GM21515 (cell line): ENCODE measurements at regions not wholly inside any gene's neighbourhood (a gene's known extent, or its start where the extent isn't known, plus 50 kb on each side); places are given as distances from the start of the nearest gene placed in this dataset.

Source experiments
- ATAC-seq: cut with Tn5 transposase; IDR thresholded peaks from one replicate; pipeline ENCODE4 v1.9.1; 2021; ENCODE audit not compliant: unreplicated experiment

DNA sequence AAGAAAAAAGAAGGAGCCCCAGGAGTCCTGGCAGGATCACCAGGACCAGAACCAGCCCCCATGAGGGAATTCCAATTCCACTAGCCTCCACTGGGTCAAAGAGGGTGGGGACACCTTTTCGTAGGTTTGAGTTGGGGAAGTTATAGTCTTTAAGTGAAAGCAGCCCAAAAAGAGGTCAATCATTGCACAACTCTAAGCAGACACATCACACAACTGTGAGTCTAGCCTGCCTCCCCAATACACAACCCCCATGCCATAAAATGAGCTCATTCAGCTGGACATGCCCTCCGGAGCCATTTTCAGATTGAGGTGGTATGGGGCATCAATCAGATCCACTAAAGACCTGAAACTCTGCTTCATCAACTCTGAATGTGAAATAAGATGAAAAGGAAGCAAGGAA is 179.9 kb downstream of the NPHP4 start:
- ATAC-seq: no peak

DNA sequence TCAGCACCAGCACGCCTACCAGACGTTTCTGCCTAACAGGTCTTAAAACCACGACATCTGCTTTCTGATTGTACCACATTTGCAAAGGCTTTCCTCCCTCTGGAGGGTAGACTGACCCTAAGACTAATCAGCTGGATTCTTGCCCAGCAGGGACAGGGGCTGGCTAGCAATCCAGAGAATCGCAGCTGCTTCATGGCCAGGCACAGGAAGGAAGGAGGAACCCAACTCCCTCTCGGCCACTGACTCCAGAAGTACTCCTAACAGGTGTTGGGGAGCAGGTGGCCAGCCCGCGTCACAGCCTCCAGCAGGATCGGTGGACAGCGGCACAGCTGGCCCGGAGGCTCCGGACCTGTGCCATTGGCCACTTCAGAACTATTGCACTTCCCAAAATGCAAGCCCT is 180.8 kb downstream of the NPHP4 start:
- ATAC-seq: no peak

DNA sequence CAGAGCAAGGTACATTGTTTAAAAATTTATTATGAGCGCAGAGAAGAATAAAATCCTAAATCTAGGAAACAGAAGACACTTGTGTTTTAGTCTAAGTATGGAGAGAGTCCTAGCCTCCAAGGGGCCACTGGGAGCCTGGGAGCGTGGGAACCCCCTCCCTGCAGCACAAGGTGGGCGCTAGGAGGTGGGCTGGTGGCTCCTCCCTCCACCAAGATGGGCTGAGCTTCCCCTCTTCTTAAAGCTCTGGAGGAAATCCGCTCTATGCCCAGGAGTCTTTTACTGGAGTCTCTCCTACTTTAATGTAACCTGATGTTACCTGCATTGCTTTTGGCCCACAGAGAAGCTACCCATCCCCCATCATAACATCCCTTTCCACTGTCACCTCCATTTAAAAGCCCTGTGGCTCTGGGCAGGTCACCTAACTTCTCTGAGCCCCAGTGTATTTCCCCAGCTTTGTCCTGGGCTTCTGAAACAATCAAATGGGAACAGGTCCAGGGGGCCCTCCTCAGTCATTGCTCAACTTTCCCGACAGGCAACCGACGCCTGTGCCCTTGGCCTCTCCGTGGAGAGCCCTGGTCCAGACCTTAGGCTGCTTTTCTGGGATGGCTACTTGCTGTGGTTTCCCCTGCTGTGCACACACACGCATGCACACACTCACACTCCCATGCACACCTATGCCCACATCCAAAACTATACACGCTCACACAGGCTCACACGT is 181.5 kb downstream of the NPHP4 start:
- no peak for ATAC-seq

DNA sequence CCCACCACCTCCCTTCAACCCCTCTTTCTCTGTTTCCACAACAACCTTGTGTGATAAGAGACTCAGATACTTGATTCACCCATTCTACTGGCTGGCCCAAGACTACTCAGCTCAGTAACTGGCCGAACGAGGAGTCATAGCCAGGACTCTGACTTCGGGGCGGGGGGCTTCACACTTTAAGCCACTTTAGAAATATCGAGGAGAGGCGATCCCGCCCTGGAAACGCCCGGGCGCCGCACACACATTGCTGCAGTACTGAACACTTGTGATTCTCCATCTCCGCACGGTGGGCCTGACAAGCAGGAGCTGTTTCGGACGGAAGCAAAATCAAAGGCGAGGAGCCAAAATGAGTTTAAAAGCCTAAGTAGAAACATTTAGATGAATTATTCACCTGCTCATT is 182.1 kb downstream of the NPHP4 start:
- no peak for ATAC-seq

DNA sequence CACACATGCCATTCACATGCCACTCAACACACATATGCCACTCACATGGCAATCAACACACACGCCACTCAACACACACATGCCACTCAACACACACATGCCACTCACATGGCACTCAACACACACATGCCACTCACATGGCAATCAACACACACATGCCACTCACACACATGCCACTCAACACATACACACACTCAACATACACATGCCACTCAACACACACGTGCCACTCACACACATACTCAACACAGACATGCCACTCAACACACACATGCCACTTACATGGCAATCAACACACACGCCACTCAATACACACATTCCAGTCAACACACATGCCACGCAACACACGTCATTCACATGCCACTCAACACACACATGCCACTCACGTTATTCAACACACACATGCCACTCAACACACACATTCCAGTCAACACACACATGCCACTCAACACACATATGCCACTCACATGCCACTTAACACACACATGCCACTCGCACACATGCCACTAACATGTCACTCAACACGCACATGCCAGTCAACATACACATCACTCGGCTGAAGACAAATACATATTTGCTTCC is 182.9 kb downstream of the NPHP4 start:
- no peak for ATAC-seq

DNA sequence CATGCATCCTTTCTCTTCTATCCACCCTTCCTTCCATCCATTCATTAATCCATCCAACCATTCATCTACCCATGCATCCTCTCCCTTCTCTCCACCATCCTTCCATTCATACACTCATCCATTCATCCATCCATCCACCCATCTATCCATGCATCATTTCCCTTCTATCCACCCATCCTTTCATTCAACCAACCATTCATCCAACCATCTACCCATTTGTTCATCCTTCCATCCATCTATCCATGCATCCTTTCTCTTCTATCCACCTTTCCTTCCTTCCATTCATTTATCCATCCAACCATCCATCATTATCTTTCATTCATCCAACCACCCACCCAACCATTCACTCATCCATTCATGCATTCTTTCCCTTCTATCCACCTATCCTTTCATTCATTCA is 188.4 kb downstream of the NPHP4 start:
- ATAC-seq: no peak

DNA sequence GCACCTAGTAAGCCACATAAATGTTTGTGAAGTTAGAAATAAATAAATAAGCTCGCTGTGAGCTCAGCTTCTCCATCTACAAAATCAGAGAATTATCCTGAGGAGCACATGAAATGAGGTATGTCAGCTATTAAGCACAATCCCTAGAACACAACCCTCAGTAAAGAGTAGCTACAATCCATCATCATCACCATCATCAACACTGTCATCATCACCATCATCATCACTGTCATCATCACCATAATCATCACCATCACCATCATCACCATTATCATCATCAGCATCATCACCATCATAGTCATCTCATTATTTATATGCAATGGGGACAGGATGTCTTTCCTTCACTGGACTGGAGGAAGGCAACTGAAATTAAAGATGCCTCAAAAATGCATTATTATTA is 189.6 kb downstream of the NPHP4 start:
- no peak for ATAC-seq

DNA sequence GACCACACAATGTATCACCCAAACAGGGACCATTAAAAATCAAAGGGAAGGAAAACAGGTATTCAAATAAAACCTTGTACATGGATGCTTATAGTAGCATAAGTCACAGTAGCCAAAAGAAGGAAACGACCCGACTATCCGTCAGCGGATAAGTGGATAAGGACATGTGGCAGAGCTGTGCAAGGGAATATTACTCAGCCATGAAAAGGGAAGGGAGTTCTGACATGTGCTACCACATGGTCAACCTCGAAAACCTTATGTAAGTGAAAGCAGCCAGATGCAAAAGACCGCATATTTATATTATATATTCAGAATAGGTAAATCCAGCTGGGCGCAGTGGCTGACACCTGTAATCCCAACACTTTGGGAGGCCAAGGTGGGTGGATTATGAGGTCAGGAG is 193.3 kb downstream of the NPHP4 start:
- no peak for ATAC-seq

DNA sequence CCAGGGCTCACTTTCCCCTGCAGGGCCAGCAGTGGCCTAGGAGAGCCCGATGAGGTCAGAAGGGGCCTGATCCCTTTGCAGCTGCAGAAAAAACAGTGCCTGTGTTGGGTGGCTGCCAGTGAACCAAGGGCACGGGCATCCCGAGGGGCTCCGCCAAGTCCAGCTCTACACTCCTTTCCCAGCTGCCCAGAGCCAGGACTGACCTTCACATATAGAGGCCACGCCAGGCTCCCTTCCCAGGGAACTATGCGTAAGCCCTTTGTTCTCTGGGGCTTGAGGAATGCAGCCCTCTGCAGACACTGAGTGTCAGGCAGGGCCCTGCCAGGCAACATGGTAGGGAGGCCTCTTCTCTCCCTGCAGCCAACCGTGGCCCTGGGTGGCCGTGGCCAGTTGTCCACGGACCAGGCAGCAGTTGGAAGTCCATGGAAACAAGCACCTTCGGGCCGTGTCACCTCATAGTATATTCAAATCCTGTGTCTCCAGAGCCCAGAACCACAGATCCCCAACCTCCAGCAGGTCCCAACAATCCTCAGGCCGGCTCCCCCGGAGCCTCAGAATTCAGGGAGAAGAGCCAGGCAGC is 194.0 kb downstream of the NPHP4 start:
- no peak for ATAC-seq

DNA sequence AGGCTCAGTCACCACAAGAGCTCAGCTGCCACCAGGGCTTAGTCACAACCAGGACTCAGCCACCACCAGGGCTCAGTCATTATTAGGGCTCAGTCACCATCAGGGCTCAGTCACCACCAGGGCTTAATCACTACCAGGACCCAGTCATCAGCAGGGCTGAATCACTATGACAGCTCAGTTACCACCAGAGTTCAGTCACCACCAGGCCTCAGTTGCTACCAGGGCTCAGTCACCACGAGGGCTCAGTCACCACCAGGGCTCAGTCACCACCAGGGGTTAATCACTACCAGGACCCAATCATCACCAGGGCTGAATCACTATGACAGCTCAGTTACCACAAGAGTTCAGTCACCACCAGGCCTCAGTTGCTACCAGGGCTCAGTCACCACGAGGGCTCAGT is 196.2 kb downstream of the NPHP4 start:
- no peak for ATAC-seq

DNA sequence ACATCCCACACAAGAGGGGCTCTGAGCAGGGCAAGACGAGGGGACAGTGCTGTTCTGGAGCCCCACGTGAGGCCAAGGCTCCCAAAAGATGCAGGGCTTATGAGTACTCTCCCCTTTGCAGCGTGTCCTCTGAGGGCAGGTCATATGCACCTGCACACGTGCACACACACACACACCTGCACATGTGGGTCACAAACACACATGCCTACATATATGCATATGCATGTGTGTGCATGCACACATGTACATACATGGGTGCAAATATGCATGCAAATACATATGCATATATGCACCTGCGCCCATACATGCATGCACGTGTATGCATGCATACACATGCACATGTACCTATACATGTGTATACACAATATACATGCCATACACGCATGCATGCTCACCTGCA is 197.9 kb downstream of the NPHP4 start:
- ATAC-seq: no peak

DNA sequence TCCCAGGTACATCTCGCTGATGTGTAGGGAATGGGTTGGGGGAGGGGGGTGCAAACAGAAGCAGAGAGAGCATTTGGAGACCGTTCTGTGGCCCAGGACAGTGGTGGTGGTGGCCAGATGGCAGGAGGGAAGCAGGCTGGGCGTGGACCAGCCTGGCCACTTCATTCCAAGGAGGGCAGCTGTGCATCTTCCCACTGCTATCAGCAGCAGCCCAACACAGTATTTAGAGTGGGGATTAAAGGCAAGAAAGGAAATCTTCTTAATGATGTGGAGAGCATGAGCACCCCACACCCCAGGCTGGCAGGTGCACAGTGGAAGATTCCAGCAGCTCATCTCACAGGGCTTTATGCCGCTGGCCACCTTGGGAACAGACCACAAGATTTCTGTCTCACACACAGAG is 198.7 kb downstream of the NPHP4 start:
- ATAC-seq: no peak

DNA sequence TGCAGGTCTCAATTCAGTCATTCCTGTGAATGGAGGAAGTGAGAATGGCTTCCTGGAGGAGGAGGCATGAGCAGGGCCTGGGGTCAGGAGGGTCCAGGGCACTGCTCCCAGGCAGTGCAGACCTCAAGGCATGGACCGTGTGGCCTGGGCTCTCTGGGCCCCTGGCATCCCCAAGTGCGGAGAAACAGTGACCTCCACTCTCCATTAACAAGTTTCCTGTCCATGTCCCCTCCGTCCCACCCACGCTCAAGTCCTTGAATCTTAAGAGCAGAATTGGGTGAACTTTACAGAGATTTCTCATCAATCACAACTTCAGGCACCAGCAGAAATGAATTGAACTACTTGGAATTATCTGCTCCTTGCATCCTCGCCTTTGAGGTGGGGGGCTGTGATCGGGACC is 211.1 kb downstream of the NPHP4 start:
- ATAC-seq: no peak

DNA sequence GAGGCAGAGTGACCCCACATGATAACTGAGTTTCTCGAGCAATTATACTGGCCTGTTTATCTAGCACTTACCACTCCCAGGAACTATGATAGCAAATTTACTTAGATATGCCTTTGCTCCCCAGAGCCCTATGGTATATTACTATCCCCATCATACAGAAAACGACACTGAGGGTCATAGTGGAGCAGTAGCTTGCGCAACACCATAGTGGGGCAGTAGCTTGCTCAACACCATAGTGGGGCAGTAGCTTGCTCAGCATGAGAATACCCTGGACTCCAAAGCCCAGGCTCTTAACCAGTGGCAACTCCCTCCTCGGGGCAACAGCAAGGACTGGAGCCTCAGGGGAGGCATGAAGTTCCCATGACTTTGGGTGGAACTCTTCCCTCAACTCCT is 211.9 kb downstream of the NPHP4 start:
- ATAC-seq: no peak

DNA sequence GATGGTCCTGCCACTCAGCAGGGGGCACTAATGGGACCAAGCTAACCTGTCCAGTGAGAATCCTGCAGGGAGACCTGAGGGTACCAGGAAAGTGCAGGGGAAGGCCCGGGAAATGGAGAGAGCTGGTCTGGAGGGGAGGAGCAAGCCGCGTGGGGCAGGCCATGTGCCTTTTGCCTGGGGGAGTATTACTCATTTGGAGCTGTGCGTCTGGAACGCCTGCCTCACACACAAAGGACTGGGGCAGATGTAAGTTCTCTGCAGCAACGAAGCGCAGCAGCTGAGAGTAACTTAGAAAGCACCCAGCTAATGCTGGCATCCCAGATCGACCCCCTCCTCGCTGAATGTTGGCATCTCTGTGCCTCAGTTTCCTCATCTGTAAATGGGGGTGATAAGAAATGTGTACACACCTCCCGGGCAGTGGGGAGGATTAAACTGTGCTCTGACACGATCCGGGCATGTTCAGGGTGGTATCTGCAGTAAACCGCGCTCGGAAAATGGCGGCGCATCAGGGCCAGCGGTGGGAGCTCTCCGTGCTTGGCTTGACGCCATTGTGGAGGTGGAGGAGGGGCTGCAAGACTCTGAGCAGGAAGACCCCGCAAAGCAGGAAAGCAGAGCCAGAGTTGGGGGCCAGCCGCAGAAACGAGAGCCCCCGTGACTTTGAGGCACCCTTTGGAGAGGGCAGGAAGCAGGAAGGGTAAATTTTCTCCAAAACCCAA is 212.5 kb downstream of the NPHP4 start:
- no peak for ATAC-seq

DNA sequence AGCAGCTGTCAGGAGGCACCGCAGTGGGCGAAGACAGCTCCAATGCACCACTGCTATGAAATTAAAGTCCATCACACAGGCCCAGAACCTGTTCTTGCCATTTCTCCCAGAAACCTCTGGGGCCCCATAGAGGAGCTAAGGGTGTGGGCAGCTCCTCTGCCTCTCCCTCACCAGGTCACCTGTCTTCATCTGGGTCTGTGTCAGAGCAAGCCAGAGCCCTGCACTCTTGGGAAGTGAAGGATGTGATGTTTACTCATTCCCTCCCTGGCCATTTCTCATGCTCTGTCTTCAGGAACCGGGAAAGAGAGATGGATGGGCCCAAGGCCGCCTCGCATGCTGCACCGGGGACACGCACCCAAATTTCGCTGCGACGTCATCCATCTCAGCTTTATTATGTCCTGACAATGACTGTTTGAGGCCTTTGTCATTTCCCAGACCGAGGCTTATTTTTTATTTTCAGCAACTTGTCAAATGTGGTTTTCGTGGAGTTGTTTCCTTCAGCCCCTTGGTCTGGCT is 216.1 kb downstream of the NPHP4 start:
- ATAC-seq: no peak

DNA sequence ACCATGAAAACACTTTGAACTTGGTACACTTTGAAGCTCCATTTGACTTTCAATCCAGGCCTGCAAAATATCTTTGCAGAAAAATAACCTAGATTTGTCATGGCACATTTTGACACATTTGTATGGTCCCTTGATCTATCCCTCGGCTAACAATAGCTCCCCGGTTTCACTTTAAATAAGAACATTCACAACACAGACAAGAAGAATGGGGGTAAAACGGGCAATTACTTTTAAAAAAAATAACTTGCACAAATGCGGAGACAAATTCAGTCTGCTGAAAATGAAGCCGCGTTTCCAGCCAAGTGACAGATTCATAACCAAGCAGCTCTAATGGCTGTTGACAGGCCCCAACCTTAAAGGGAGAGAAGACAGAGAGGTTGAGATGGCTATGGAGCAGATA is 218.2 kb downstream of the NPHP4 start:
- ATAC-seq: no peak

DNA sequence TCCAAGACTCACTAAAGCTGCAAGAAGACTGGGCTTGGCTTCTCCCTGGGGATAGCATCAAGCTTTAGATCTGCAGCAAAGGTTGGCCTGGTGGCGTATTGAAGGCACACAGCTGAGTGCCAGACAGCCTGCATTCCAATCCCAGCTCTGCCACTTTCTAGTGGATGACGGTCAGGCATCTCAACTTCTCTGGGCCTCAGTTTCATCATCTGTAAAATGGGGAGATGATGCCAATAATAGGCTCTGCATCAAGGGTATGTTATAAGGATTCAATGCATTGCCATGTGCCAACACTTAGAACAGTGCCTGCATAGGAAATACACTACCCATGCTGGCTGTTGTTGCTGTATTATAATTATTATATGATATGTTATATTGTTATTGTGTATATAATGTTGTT is 220.4 kb downstream of the NPHP4 start:
- no peak for ATAC-seq

DNA sequence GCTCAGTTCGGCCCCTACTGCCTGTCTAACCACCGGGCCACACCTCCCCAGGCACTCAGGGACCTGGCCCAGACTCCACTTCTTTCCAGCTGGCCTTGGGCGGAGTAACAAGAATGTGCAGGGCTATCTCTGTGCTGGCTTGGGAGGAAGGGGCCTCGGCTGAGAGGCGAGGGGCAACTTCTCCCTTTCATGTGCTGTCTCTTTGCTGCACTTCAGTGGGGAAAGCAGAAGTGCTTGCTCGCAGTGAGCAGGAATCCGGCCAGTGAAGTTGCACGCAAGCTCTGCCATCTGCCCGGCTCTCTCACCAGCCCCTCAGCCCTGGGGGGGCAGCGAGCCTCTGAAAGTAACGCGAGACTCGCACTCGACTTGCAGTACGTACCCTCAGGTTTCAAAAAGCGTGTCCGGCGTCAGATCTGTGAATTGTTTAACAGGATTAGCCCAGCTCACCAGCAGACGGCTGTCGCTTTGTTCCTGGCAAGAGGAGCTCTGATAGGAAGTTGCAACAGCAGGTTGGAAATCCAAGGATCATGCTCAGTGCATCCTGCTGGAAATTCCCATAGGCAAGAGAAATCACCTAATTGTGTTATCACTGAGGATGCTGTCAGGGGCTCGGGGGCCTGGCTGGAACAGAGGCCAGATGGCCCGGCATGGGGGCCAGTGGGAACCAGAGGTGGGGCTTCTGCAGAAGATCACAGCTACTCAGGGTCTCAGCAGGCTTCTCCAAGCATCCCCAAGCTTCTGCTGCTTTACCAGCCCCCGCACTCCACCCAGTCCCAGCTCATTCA is 221.1 kb downstream of the NPHP4 start:
- ATAC-seq: no peak

DNA sequence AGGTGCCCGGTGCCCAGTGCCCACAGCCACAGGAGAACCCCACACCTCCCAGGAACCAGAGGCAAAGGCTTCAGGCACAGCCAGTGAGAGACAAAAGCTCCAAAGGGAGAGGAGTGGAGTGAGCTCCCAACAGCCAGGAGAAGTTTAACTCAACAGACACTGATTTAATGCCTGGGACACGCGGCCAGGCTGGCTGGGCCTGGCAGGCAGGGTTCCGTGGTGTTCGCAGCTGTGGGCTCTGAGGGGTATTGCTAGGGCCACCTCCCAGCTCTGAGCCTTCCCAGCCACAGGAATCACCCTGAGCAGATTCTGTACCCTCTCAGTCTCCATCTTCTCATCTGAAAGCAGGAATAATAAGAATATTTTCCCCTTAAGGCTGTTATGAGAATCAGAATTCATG is 222.5 kb downstream of the NPHP4 start:
- ATAC-seq: no peak

DNA sequence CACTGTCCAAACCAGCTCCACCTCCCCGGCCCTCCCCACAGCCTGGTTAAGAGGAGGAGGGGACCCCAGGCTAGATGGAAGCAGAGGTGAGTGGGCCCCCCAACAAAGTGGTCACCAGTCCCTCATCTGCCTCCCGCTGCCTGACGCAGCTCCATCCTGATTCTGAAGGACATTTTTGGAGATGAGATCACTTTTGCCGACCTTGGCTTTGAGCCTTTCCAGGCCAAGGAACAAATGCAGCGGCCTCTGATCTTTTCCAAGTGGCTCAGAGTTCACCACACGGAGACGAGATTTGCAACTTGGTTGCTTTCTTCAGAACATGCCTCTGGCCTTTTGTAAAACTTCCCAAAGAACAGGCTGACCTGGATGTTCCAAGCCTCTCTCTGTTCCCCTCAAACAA is 223.1 kb downstream of the NPHP4 start:
- no peak for ATAC-seq
